Superior temporal gyrus (tissue), 1 donor: ENCODE measurements at regions not wholly inside any gene's neighbourhood (a gene's known extent, or its start where the extent isn't known, plus 50 kb on each side); places are given as distances from the start of the nearest gene placed in this dataset.
"Not testable (repeated sequence)": the region's sequence is repeated elsewhere in the genome, so short reads cannot be mapped to it uniquely, and the experiment has no call there.

ENCODE experiments used
- DNase-seq: peaks from one replicate; pipeline ENCODE4 v3.0.0-alpha.2; 2016; ENCODE audit errors: extremely low spot score

GRCh38 chr5:33067291-33067690, 356.2 kb downstream of the NPR3 start:
- DNase-seq: no peak

- DNase-seq: no peak
Observed at GRCh38 chr5:33068786-33069185, 357.7 kb downstream of the NPR3 start.

DNA sequence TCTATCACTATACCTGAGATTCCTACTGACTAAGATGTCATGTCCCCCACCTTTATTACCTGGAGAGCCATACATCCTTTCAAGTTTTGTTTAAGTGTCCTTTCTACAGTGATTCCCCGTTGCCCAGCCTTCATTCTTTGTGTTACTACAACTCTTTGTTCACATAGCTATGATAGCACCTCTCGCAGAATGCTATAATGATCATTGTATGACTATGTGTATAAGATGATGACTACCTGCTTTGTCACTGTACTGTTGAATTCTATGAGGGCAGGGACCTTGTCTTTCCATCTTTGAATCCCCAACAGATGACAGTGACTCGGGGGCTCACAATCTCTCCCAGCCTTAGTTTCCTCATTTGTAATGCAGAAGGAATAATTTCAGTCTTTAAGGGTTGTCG, 361.2 kb downstream of the NPR3 start:
- DNase-seq: no peak

DNA sequence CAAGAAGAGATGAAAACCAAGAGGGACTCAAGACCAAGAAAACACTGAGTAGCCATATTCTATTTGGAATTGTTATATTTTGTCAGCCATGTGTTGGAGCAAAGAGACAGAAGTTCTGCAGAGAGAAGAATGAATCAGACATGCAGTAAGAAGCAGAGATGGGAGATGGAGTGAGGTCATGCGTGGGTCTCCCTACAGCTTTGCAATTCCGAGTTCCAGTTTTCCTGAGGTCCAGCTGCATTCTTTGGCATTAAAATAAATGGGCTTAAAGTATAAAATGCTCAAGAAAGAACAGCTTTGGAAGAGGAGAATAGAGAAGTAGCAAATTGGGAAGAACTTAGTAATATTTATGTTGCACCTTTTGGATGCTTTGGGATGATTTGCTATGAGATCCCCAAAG, 361.6 kb downstream of the NPR3 start:
- no peak for DNase-seq

- no peak for DNase-seq
Observed at GRCh38 chr5:33073881-33074327, 362.8 kb downstream of the NPR3 start.

- DNase-seq: no peak
Observed at GRCh38 chr5:33074548-33074947, 363.4 kb downstream of the NPR3 start.

DNA sequence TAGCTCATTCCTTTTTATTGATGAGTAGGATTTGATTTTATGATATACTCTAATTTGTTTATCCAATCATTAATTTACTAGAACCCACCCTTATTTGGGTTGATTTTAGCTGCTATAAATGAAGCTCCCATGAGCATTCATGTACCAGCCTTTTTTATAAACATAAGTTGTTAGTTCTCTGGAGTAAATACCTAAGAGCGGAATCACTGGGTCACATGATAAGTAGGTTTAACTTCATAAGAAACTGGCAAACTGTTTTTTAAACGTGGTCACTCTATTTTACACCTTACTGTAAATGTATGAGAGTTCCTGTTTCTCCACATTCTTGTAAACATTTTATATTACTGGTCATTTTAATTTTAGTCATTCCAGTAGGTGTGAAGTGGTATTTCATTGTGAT, 364.6 kb downstream of the NPR3 start:
- DNase-seq: no peak

- no peak for DNase-seq
Observed at GRCh38 chr5:33079548-33079947, 361.2 kb upstream of the TARS1 start.

GRCh38 chr5:33080287-33080686, 360.5 kb upstream of the TARS1 start:
- no peak for DNase-seq

- no peak for DNase-seq
Observed at GRCh38 chr5:33088176-33088575, 352.6 kb upstream of the TARS1 start.

DNA sequence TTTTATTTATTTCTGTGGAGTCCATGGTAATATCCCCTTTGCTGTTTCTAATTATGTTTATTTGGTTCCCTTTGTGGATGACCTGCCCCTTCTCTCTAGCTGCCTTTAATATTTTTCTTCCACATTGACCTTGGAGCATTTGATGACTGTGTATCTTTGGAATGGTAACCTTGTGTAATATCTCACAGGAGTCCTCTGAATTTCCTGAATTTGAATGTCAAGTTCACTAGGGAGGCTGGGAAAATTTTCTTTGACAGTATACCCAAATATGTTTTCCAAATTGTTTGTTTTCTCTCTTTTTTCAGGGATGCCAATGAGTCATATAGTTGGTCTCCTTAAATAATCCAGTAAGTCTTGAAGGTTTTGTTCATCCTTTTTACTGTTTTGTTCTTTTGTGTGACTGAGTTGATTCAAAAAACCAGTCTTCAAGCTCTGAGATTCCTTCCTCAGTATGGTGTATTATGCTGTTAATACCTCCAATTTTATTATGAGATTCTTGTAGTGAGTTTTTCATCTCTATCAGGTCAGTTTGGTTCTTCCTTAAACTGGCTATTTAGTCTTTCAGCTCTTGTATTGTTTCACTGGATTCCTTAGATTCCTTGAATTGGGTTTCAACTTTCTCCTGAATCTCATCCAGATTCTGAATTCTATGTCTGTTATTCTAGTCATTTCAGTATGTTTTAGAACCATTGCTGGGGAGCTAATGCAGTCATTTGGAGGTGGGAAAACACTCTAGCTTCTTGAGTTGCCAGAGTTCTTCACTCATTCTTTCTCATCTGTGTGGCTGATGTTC, 349.0 kb upstream of the TARS1 start:
- DNase-seq: no peak

- no peak for DNase-seq
Observed at GRCh38 chr5:33092719-33093118, 348.0 kb upstream of the TARS1 start.

GRCh38 chr5:33102551-33102950, 338.2 kb upstream of the TARS1 start:
- DNase-seq: no peak

DNA sequence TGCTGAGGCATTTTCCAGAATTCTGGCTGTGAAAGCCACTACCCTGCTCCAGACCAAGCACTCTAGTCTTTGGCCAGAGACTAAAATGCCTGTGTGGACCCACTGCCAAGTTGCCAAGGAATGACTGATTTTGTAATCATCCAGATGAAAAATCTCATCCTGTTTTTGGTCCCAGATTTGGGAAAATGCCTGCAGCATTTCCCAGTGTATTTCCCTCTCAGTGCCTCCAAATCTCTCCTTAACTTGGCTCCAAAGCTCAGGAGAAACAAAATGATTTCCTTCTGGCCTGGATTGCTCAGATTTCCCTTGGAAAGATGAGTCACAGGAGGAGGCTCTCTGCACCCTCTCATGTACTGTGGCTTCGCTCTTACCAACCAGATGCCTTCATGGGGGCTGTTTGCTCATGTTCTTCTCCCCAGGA, 335.2 kb upstream of the TARS1 start:
- no peak for DNase-seq

GRCh38 chr5:33110496-33110895, 330.3 kb upstream of the TARS1 start:
- DNase-seq: not testable (repeated sequence)

DNA sequence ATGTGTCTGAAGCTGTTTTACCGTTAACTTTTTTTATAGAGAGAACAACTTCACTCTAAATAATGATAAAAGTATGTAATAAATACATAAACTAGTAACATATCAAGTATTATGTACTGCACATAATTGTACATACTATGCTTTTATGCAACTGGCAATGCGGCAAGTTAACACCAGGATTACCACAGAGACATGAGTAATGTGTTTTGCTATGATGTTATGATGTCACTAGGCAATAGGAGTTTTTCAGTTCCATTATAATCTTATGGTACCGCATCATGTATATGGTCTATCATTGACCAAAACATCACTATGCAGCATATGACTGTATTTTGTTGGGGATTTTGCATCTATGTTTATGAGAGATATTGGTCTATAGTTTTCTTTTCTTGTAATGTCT, 326.4 kb upstream of the TARS1 start:
- DNase-seq: no peak

GRCh38 chr5:33115467-33115866, 325.3 kb upstream of the TARS1 start:
- DNase-seq: no peak

DNA sequence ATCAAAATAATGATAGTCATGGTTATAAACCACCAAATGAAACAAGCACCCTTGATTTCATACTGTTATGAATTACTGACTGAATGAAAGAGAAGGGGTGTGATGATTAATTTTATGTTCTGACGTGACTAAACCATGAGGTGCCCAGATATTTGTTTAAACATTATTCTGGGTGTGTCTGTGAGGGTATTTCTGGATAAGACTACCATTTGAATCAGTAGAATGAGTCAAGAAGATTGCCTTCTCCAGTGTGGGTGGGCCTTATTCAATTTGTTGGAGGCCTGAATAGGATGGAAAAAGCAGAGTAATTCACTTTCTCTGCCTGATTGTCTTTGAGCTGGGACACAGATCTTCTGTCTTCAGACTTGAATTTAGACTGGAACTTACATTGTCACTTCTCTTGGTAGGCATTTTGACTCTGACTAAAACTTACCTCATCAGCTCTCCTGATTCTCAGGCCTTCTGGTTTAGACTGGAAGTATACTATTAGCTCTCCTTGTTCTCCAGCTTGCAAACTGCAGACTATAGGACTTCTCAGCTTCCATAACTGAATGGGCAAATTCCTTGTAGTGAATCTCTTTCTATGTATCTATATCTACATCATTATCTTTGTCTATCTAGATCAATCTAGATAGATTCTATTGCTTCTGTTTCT, 321.9 kb upstream of the TARS1 start:
- no peak for DNase-seq

GRCh38 chr5:33120671-33121070, 320.1 kb upstream of the TARS1 start:
- DNase-seq: no peak

DNA sequence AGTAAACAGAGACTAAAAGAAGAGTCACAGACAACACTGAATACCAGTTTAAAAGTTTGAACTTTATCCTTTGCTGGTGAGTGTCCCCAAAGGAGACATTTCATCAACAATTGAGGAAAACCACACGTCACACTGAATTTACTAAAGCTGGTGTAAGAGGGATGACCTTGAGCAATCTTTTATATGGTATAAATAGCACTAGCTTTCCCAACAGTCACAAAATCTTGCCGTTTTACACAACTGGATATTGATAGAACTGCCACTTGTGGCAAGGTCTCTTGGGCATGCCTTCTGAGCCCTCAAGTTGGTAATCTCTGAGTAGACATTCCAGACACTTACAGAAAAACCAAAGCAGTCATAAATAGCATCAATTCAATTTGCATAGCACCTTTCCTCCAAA, 311.5 kb upstream of the TARS1 start:
- DNase-seq: no peak

GRCh38 chr5:33136785-33137184, 304.0 kb upstream of the TARS1 start:
- no peak for DNase-seq

DNA sequence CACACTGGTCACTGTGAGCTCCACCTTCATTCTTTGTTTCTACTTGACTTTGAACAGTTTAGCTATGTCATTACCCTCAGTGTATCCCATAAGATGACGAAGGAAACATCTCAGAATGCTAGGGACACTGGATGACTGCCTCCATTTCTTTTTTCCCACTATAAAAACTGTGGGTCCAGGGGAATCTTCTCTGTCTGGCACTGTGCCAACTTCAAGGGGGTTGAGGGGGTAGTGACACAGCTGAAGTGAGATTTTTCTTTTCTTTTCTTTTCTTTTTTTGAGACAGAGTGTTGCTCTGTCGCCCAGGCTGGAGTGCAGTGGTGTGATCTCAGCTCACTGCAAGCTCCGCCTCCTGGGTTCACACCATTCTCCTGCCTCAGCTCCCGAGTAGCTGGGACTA, 302.6 kb upstream of the TARS1 start:
- not testable (repeated sequence) for DNase-seq

DNA sequence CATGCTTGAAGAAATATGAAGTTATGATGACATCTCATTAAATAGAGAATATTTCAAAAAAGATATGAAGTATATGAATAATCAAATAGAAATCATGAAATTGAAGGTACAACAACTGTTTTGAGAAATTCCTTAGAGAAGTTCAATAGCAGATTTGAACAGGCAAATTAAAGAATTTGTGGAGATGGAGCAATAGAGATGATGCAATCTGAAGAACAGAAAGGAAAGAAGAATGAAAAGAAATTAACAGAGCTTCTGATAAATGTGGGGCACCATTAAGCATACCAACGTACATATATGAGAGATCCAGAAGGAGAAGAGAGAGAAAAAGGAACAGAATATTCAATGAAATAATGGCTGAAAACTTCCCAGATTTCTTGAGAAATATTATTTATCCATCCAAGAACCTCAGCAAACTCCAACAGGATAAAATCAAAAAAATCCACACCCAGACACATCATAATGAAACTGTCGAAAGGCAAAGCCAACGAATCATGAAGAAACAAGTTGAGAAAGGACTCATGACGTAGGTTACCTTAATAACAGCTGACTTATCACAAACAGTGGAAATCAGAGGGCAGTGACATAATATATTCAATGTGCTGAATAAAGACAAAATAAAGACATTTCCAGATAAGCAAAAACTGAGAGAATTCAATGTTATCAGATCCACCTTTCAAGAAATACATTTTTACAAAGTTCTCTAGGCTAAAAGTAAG, 297.2 kb upstream of the TARS1 start:
- no peak for DNase-seq
